GM12874 (cell line): ENCODE measurements at regions not wholly inside any gene's neighbourhood (a gene's known extent, or its start where the extent isn't known, plus 50 kb on each side); places are given as distances from the start of the nearest gene placed in this dataset.

Experiments
- TF ChIP-seq, protein P1 (sequence below): IDR thresholded peaks from 2 replicates; pipeline ENCODE4 v1.5.1; 2011; ENCODE audit warnings: low read depth, mild to moderate bottlenecking, control low read depth, low read length, moderate library complexity; ENCODE audit not compliant: insufficient read depth

DNA sequence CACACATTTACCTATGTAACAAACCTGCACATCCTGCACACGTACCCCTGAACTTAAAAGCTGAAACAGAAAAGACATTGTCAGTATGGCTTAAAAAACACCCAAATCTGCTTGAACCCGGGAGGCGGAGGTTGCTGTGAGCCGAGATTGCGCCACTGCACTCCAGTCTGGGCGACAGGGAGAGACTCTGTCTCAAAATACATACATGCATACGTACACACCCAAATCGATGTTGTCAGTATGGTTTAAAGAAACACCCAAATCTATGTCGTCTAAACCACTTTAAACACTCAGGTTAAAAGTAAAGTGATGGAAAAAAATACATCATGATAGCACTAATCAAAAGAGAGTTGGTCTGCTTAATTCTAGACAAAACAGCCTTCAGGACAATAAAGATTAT is 257.5 kb downstream of the RPRM start:
- TF ChIP-seq, protein P1, sequence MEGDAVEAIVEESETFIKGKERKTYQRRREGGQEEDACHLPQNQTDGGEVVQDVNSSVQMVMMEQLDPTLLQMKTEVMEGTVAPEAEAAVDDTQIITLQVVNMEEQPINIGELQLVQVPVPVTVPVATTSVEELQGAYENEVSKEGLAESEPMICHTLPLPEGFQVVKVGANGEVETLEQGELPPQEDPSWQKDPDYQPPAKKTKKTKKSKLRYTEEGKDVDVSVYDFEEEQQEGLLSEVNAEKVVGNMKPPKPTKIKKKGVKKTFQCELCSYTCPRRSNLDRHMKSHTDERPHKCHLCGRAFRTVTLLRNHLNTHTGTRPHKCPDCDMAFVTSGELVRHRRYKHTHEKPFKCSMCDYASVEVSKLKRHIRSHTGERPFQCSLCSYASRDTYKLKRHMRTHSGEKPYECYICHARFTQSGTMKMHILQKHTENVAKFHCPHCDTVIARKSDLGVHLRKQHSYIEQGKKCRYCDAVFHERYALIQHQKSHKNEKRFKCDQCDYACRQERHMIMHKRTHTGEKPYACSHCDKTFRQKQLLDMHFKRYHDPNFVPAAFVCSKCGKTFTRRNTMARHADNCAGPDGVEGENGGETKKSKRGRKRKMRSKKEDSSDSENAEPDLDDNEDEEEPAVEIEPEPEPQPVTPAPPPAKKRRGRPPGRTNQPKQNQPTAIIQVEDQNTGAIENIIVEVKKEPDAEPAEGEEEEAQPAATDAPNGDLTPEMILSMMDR, result no peak

DNA sequence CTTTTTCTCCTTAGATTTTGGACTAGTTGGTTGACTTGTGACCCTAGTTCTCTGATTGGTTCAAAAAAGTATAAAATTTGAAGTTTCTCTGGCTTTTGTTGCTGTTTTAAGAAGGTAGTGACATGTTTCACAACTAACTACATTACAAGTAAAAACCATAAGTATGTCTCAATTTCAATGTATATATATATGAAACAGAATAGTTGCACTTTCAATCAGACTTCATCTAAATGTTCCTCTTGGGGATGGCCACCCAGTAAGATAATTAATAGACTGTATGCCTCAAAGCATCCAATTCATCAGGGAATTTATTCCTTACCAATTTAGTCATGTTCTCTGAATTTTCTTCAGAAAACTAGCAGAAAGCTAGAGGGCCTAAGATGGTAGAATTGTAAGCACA is 259.7 kb downstream of the RPRM start:
- TF ChIP-seq, protein P1, result no peak

DNA sequence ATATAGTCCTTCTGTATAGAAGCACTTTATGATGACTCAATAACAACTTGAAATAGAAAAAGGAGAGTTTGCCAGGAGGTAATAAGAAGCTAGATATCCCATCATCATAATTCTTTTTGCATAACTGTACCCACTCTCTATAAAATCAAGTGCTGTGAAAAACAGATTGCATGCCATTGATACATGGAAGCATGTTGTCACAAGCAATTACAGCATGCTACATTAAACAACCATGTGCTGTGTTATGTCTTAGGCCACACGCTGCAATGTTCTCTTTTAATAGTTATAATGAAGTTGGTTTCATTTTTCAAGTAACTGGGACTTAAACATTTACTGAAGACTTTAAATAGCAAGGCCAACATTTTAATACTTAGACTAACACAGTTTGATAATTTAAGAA is 264.2 kb downstream of the RPRM start:
- TF ChIP-seq, protein P1, result no peak

DNA sequence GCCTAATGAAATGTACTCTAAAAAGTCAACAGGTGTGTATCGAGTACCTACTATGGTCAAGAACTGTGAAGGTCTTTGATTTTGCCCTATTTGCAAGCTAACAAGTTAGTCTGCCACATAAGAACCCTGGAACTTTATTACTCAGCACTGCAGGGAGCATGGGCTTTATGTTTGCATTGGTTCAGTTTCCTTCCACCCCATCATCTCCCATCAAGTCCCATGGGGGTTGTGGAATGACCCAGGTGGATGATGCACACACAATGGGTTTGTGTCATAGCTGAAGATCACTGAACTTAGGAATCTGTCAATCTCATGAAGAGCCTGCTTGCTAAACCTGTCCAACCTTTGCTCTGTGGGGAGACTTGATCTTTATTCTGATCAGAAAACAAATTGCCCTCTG is 265.5 kb downstream of the RPRM start:
- TF ChIP-seq, protein P1, result no peak

DNA sequence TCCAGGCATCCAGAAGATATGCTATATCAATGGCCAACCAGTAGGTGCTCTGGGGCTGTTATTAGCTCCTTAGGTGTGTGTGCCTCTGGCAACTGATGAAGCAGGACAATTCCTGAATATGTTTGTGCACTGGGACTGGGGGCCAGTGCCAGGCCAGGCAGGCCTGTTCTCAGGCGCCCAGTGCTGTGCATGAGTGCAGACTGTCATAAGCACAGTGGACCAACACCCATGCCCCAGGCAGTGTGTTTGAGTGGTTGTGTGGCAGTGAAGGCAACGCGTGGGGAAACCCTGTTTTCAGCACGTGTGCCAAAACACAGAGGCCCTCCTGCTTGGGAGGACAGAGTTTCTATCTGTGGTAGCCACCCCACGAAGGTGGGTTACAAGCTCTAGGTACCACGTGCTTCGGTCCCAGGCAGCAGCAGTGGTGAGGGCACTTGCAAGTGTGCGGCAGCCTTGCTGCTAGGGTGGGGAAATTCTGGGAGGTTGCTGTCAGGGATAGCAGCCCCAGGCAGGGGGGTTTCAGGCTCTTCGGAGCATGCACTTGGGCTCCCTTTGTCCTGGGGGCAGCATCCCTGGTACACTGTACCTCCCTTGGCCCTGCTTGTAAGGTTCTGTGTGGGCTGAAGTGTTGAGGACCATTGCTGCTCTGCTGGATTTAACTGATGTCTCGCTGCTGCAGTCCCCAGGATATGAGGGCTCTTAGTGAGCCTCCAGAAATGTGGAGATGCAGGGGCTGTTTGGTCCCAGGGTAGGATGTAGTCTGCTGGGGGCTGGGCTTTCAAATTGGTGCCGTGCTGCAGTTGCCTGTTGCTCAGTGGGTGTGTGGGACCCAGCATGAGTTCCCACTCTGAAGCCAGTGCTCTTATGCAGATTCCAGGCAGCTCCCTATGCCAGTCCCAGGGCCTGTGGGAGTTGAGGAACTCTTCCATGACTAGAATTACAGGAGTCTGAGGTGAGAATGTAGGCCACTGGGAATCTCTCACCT is 280.9 kb downstream of the RPRM start:
- TF ChIP-seq, protein P1, result no peak

DNA sequence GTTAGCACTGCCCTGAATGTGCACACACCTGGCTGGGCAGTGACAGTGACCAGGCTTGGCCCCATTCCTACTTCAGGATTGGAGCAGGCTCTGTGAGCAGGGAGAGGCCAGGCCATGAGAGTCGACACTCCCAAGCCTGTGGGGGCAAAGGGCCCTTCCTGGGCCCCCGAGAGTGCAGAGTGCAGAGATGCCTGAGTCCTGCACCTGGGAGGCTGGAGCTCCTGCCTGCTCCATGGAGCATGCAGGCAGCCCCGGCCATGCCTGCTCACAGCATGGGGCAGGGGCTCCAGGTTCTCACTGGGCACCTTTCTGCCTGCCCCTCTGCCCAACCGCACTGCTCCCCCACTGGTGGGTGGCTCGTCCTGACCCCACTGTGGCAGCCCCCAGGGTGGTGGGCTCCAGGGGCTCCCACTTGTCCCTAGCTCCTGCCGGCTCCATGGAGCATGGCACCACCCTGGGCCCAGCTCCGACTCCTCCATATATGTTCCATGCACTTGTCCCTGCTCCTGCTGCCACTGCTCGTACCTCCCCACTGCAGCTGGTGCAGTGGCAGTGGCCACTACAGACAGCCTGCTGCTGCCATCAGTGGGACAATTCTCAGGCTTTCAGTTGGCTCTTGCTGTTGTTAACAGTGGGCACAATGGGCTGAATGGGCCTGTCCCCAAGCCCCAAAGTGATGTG is 282.0 kb downstream of the RPRM start:
- TF ChIP-seq, protein P1, result no peak

DNA sequence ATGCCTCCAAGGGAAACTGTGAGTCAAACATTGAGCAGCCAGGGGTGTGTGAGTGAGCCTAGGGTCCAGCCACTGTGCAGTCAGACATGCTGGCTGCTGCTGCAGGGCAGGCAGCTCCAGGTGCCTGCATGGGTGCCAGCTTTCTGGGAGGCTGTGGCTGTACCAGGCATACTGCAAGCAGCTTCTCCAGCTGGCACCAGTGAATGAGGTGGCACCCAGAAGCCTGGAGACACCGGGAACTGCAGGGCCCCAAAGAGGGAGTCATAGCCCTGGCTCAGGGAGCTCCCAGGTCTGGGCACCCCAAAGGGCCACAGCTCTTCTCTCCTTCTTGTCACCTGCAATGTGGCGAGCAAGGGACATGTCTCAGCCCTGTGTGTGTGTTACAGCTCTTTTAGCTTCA is 283.2 kb downstream of the RPRM start:
- TF ChIP-seq, protein P1, result no peak
